ENCODE measurements at regions not wholly inside any gene's neighbourhood (a gene's known extent, or its start where the extent isn't known, plus 50 kb on each side); places are given as distances from the start of the nearest gene placed in this dataset.

GRCh38 chr1:236341298-236341697, 52.8 kb upstream of the EDARADD start (continued):
- no peak for TF ChIP-seq ZBTB4 (CRISPR knock-in tag; IDR thresholded peaks at IDR 0.05)

GRCh38 chr1:236338096-236338495, 56.0 kb upstream of the EDARADD start:
- H3K4me2 ChIP-seq (ENCODE audit: control insufficient read depth, insufficient read depth) = no peak overlapping the region
- H2AFZ ChIP-seq (ENCODE audit: control insufficient read depth, low read depth, low read length) = no peak overlapping the region
- no peaks in the 10 kb centered on the region for H3K9me3 ChIP-seq (replicated peaks; ENCODE audit: control insufficient read depth, insufficient read depth, low read length)
- no peak overlapping the region for H3K27ac ChIP-seq (ENCODE audit: control insufficient read depth, insufficient read depth)
- no peaks in the 10 kb centered on the region for H3K27me3 ChIP-seq (replicated peaks in 1 of 2; ENCODE audit: control insufficient read depth in 2 of 2, insufficient read depth in 2 of 2, low read length in 1 of 2)
- H3K4me1 ChIP-seq (ENCODE audit: control insufficient read depth, insufficient read depth, low read length) = no peaks in the 10 kb centered on the region
- WGBS (ENCODE audit: insufficient coverage, insufficient replicate concordance, low lambda C conversion rate, missing lambda C conversion rate) = 67% methylated on average over 3 of the region's 3 CpGs
- no peaks in the 10 kb centered on the region for H3K36me3 ChIP-seq (ENCODE audit: control insufficient read depth in 2 of 2, insufficient read depth in 2 of 2, low read length in 1 of 2)
- DNase-seq (ENCODE audit: low read depth, low spot score) (no peak), FAIRE-seq (no peak), ATAC-seq (no peak)
- BruUV-seq (replicated peaks) = no TSS peak
- no peak overlapping the region for H3K4me3 ChIP-seq
- in situ Hi-C loops (cut with MboI) (no loop called here), intact Hi-C loops (cut with micrococcal nuclease; ENCODE audit: unreplicated experiment) (no loop called here)
- ChIA-PET SMC1A (ENCODE audit: uncharacterized antibody, unreplicated experiment) (interaction anchor here (1.0 kb wide), 1 partner anchor 27 kb away, joined by 3 read pairs; no protein-coding TSS in a partner anchor), RAD21 (ENCODE audit: unreplicated experiment) (no interaction called here), CTCF (no interaction called here), POLR2A (no interaction called here)
- TF ChIP-seq ETV6 (conservative IDR thresholded peaks at IDR 0.05 in 1 of 2, IDR thresholded peaks at IDR 0.05 in 1 of 2; ENCODE audit: borderline replicate concordance in 1 of 2, low read depth in 1 of 2) = no peak
- TF ChIP-seq GATAD2B (conservative IDR thresholded peaks at IDR 0.05; ENCODE audit: low read depth) = no peak
- TF ChIP-seq MYC (IDR thresholded peaks at IDR 0.05; ENCODE audit: insufficient read depth, insufficient read length, insufficient replicate concordance, low read length, severe bottlenecking) = no peak
- TF ChIP-seq BHLHE40 (IDR thresholded peaks at IDR 0.05; ENCODE audit: borderline replicate concordance in 1 of 2, low read depth in 2 of 2, low read length in 1 of 2) = no peak
- TF ChIP-seq NR2C1 (IDR thresholded peaks at IDR 0.05) = no peak
- H3K9ac ChIP-seq (ENCODE audit: control insufficient read depth, insufficient read depth, low read length) = no peak overlapping the region
- no peaks in the 10 kb centered on the region for H3K79me2 ChIP-seq (ENCODE audit: control insufficient read depth, insufficient read depth, low read length)
- H4K20me1 ChIP-seq (ENCODE audit: control insufficient read depth, insufficient read depth) = no peaks in the 10 kb centered on the region

Data from GM12878 (cell line).